Activated naive CD8-positive, alpha-beta T cell treated with anti-CD3 and anti-CD28 coated beads, Interleukin-2, amount 10 ng/mL, durations not matched to agents 7 days and 5 days (primary cell): ENCODE measurements at regions not wholly inside any gene's neighbourhood (a gene's known extent, or its start where the extent isn't known, plus 50 kb on each side); places are given as distances from the start of the nearest gene placed in this dataset.

Experiments used
- ATAC-seq: fragments of 150-1000 bp; cut with Tn5 transposase; one replicate; pipeline ENCODE4 v1.10.0; 2021; ENCODE audit warnings: low read depth, moderate library complexity
- POLR2A ChIA-PET: fragments of 350-600 bp; sonication (Branson Sonifier 250); formaldehyde crosslinking; loops from one replicate; lab custom pipeline; 2021; ENCODE audit warnings: antibody characterized with exemption; lab: Charles Lee
- DNase-seq: peaks from one replicate; pipeline ENCODE4 v3.0.0; 2021
- H3K27ac Mint-ChIP-seq: one replicate; pipeline ENCODE4 v1.8.0; 2022; ENCODE audit warnings: mild to moderate bottlenecking, mixed read lengths
- H3K27me3 Mint-ChIP-seq: one replicate; pipeline ENCODE4 v1.8.0; 2022; ENCODE audit warnings: mild to moderate bottlenecking, moderate library complexity, mixed read lengths
- H3K36me3 Mint-ChIP-seq: one replicate; pipeline ENCODE4 v1.8.0; 2021; ENCODE audit warnings: mild to moderate bottlenecking, mixed read lengths
- H3K4me1 Mint-ChIP-seq: one replicate; pipeline ENCODE4 v1.8.0; 2021; ENCODE audit warnings: mixed read lengths
- H3K4me3 Mint-ChIP-seq: one replicate; pipeline ENCODE4 v1.8.0; 2022; ENCODE audit warnings: mild to moderate bottlenecking, moderate library complexity, mixed read lengths
- H3K9me3 Mint-ChIP-seq: one replicate; pipeline ENCODE4 v1.8.0; 2021; ENCODE audit warnings: mixed read lengths

DNA sequence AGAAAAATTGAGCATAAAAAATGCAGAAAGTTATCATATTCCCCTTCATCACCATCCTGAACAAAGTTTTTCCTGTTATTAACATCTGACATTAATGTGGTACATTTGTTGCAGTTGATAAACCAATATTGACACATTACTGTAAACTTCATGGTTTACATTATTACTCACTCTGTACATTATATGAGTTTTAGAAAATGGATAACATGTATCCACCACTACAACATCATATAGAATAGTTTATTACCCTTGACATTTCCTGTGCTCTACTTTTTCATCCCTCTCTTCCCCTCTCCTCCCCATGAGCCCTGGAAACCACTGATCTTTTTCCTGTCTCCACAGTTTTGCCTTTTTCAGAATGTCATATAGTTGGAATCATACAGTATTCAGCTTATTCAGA, 618.6 kb upstream of the TMEFF2 start:
- ATAC-seq (no peak), DNase-seq (no peak)
- Mint-ChIP-seq H3K4me3 (no peak overlapping the region), H3K4me1 (no peaks in the 10 kb centered on the region), H3K36me3 (no peaks in the 10 kb centered on the region), H3K27me3 (no peaks in the 10 kb centered on the region), H3K9me3 (no peaks in the 10 kb centered on the region), H3K27ac (no peak overlapping the region)
- POLR2A ChIA-PET: no interaction called here

DNA sequence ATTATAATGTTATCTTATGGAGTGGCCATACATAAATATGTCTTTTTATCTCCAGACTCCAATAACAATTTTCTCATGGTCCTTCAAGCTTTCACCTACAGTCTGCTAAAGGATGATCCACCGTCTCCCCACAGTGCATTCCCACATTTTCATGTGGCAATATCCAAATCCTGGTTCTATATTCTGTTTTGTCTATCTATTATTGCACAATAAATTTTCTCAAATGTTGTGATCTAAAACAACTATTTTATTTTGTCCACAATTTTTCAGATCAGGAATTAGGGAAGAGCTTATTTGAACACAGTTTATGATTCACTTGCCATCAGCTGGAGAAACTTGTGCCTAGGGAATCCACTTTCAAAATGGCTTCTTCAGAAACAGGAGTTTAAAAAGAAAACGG, 614.4 kb upstream of the TMEFF2 start:
- H3K9me3 Mint-ChIP-seq: no peaks in the 10 kb centered on the region
- H3K36me3 Mint-ChIP-seq: no peaks in the 10 kb centered on the region
- no peak overlapping the region for H3K4me3 Mint-ChIP-seq
- POLR2A ChIA-PET: no interaction called here
- no peaks in the 10 kb centered on the region for H3K27me3 Mint-ChIP-seq
- ATAC-seq (no peak), DNase-seq (no peak)
- no peak overlapping the region for H3K27ac Mint-ChIP-seq
- no peaks in the 10 kb centered on the region for H3K4me1 Mint-ChIP-seq

DNA sequence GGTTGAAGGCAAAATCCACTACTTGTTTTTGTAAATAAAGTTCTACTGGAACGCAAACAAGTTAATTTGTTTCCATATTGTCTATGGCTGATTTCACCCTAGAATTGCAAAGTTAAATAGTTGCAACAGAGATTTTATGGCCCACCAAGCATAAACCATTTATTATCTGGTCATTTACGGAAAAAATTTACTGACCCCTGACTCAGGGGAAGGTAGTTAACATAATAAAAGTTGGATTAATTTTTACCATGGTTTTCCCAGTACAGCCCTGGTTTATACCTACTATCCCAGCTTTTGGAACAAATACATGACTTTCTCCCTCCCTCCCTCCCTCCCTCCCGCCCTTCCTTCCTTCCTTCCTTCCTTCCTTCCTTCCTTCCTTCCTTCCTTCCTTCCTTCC, 588.9 kb upstream of the TMEFF2 start:
- Mint-ChIP-seq H3K4me1 (no peaks in the 10 kb centered on the region), H3K27me3 (no peaks in the 10 kb centered on the region), H3K9me3 (no peaks in the 10 kb centered on the region), H3K27ac (no peak overlapping the region), H3K4me3 (no peak overlapping the region), H3K36me3 (no peaks in the 10 kb centered on the region)
- POLR2A ChIA-PET: no interaction called here
- ATAC-seq (no peak), DNase-seq (no peak)

DNA sequence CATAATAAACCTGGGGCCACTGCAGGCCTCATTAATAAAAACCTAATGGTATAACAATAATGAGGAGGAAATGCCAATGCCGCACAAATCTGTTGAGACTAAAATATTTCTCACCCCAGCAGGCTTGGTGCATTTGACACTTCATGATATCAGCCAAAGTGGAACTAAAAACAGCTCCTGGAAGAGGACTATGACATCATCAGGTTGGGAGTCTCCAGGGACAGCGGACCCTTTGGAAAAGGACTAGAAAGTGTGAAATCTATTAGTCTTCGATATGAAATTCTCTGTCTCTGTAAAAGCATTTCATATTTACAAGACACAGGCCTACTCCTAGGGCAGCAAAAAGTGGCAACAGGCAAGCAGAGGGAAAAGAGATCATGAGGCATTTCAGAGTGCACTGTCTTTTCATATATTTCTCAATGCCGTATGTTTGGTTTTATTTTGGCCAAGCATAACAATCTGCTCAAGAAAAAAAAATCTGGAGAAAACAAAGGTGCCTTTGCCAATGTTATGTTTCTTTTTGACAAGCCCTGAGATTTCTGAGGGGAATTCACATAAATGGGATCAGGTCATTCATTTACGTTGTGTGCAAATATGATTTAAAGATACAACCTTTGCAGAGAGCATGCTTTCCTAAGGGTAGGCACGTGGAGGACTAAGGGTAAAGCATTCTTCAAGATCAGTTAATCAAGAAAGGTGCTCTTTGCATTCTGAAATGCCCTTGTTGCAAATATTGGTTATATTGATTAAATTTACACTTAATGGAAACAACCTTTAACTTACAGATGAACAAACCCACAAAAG, 580.9 kb upstream of the TMEFF2 start:
- POLR2A ChIA-PET: no interaction called here
- H3K27me3 Mint-ChIP-seq: no peaks in the 10 kb centered on the region
- no peaks in the 10 kb centered on the region for H3K36me3 Mint-ChIP-seq
- no peaks in the 10 kb centered on the region for H3K4me1 Mint-ChIP-seq
- no peaks in the 10 kb centered on the region for H3K9me3 Mint-ChIP-seq
- no peak overlapping the region for H3K27ac Mint-ChIP-seq
- no peak for ATAC-seq
- DNase-seq: no peak
- H3K4me3 Mint-ChIP-seq: no peak overlapping the region

- Mint-ChIP-seq H3K4me3 (no peak overlapping the region), H3K36me3 (no peaks in the 10 kb centered on the region), H3K4me1 (no peaks in the 10 kb centered on the region), H3K27me3 (no peaks in the 10 kb centered on the region), H3K9me3 (no peaks in the 10 kb centered on the region), H3K27ac (no peak overlapping the region)
- POLR2A ChIA-PET: no interaction called here
- DNase-seq (no peak), ATAC-seq (no peak)
These were observed 580.3 kb upstream of the TMEFF2 start for GRCh38 chr2:192775011-192775410.

- no peaks in the 10 kb centered on the region for H3K36me3 Mint-ChIP-seq
- H3K4me3 Mint-ChIP-seq: no peak overlapping the region
- no peaks in the 10 kb centered on the region for H3K9me3 Mint-ChIP-seq
- no peak overlapping the region for H3K27ac Mint-ChIP-seq
- no peaks in the 10 kb centered on the region for H3K27me3 Mint-ChIP-seq
- DNase-seq (no peak), ATAC-seq (no peak)
- no peaks in the 10 kb centered on the region for H3K4me1 Mint-ChIP-seq
- POLR2A ChIA-PET: no interaction called here
These were observed 578.3 kb upstream of the TMEFF2 start for GRCh38 chr2:192773044-192773443.

- Mint-ChIP-seq H3K27ac (no peak overlapping the region), H3K27me3 (no peaks in the 10 kb centered on the region), H3K36me3 (no peaks in the 10 kb centered on the region), H3K9me3 (no peaks in the 10 kb centered on the region), H3K4me1 (no peaks in the 10 kb centered on the region), H3K4me3 (no peak overlapping the region)
- no peak for DNase-seq
- no peak for ATAC-seq
- POLR2A ChIA-PET: no interaction called here
These were observed 555.0 kb upstream of the TMEFF2 start for GRCh38 chr2:192749611-192750200.

DNA sequence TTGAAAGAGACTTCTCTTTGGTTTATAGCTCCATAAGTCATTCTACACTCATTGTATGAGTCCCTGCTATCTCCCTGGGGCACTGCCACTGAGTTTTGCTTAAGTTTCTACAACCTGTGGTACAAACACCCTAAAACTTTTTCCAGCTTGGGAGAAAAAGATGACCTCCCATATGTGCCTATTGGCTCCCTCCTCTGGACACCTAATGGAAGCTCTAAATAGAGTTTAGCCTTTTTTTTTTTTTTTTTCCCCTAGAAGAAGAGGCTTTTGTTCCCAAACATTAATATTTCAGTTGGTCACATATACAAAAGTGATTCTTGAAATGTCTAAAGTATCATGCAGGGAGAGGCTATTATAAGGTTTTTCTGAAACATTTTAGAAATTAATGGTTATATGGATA, 547.2 kb upstream of the TMEFF2 start:
- POLR2A ChIA-PET: no interaction called here
- Mint-ChIP-seq H3K4me3 (no peak overlapping the region), H3K9me3 (no peaks in the 10 kb centered on the region), H3K36me3 (no peaks in the 10 kb centered on the region), H3K27ac (no peak overlapping the region), H3K27me3 (no peaks in the 10 kb centered on the region), H3K4me1 (no peaks in the 10 kb centered on the region)
- ATAC-seq (no peak), DNase-seq (no peak)

DNA sequence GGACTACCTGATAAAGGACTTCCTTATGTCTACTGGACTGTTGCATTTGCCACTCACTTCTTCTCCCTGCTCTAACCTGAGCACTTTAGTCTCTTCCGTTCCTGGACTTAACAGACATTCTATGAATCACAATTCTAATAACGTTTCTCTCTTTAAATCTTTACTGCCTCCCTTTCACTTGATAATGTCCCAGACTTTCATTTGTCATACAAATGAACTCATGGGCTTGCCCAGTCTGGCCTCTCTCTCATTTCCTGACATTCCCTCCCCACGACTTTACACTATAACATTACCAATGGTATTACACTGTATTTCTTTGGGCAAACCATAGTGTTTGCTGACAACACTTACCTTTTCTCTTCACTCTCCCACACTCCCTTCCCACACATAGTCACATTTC, 540.7 kb upstream of the TMEFF2 start:
- H3K27me3 Mint-ChIP-seq: no peaks in the 10 kb centered on the region
- POLR2A ChIA-PET: no interaction called here
- no peaks in the 10 kb centered on the region for H3K4me1 Mint-ChIP-seq
- DNase-seq (no peak), ATAC-seq (no peak)
- H3K27ac Mint-ChIP-seq: no peak overlapping the region
- H3K9me3 Mint-ChIP-seq: no peaks in the 10 kb centered on the region
- no peaks in the 10 kb centered on the region for H3K36me3 Mint-ChIP-seq
- H3K4me3 Mint-ChIP-seq: no peak overlapping the region

DNA sequence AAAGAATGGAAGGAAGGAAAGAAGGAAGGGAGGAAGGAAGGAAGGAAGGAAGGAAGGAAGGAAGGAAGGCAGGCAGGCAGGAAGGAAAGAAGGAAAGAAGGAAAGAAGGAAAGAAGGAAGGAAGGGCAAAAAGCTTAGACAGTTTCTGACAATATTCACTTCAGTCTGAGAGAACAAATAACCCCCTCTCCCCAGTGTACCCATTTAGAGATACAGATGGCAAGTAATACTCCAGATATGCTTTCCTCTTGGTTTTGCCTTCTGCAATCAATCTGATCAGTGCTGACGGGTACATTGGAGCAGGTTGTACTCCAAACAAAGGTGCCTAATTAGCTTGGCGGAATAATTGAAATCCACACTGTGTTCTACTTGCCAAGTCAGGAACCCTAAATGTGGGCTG, 534.6 kb upstream of the TMEFF2 start:
- H3K4me1 Mint-ChIP-seq: no peaks in the 10 kb centered on the region
- no peak overlapping the region for H3K4me3 Mint-ChIP-seq
- H3K36me3 Mint-ChIP-seq: no peaks in the 10 kb centered on the region
- DNase-seq: no peak
- H3K27ac Mint-ChIP-seq: no peak overlapping the region
- H3K27me3 Mint-ChIP-seq: no peaks in the 10 kb centered on the region
- POLR2A ChIA-PET: no interaction called here
- H3K9me3 Mint-ChIP-seq: no peaks in the 10 kb centered on the region
- no peak for ATAC-seq

DNA sequence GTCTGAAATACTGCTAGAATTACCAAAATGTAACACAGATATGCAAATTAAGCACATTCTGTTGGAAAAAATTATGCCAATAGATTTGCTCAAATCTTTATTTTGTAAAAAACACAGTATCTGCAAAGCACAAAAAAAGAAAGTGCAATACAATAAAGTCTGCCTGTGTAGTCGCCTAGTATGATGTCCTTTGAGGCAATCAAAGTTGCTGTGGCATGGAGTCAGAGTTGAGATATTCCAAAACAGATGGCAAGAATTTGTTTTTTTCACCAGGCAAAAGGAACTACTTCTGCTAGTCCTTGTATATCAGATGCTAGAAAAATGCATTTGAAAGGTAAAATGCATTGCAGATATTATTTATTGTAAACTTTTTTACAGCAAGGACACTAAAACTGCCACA, 531.3 kb upstream of the TMEFF2 start:
- Mint-ChIP-seq H3K4me1 (no peaks in the 10 kb centered on the region), H3K4me3 (no peak overlapping the region), H3K9me3 (no peaks in the 10 kb centered on the region), H3K36me3 (no peaks in the 10 kb centered on the region), H3K27me3 (no peaks in the 10 kb centered on the region), H3K27ac (no peak overlapping the region)
- DNase-seq (no peak), ATAC-seq (no peak)
- POLR2A ChIA-PET: no interaction called here

DNA sequence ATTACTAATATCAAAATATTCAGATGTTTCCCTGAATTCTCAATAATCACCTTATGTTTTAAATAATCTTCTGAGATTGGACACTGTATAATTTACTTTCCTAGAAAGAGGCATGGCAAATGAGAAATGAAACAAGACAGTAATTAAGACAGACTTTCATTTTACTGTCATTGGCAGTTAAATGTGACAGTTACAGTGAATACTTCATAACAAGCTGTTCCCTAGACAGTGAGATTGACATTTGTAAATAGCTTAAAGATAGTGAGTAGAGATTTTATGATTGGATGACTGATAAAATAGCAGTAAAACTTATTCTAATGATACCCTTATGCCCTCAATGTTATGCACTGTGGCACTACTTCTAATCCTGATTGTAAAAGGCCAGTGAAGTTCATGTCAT, 524.9 kb upstream of the TMEFF2 start:
- ATAC-seq (no peak), DNase-seq (no peak)
- Mint-ChIP-seq H3K27ac (no peak overlapping the region), H3K9me3 (no peaks in the 10 kb centered on the region), H3K4me3 (no peak overlapping the region), H3K4me1 (no peaks in the 10 kb centered on the region), H3K36me3 (no peaks in the 10 kb centered on the region), H3K27me3 (no peaks in the 10 kb centered on the region)
- POLR2A ChIA-PET: no interaction called here

- POLR2A ChIA-PET: no interaction called here
- no peak overlapping the region for H3K4me3 Mint-ChIP-seq
- H3K27ac Mint-ChIP-seq: no peak overlapping the region
These were observed 523.6 kb upstream of the TMEFF2 start for GRCh38 chr2:192718340-192718739.

DNA sequence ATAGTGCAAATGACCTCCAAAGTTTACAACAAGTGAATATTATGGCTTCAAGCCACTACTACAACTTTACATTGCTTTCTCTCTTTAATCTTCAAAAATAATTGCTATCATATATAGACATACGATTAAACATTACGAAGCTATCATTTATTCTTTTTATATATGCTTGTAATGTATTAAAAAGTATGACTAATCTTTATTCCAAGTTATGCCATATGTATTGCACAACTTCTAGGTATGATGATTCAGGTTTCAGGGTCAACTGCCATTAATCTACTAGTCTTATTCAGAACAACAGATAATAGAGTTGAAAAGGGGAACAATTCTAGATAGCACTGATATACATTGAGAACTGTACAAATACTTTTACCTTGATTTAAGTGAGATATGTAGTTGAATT, 506.2 kb upstream of the TMEFF2 start:
- Mint-ChIP-seq H3K27ac (no peak overlapping the region), H3K9me3 (no peaks in the 10 kb centered on the region), H3K36me3 (no peaks in the 10 kb centered on the region), H3K27me3 (no peaks in the 10 kb centered on the region), H3K4me3 (no peak overlapping the region), H3K4me1 (no peaks in the 10 kb centered on the region)
- no peak for DNase-seq
- POLR2A ChIA-PET: no interaction called here
- no peak for ATAC-seq

More at GRCh38 chr2:192718340-192718739, 523.6 kb upstream of the TMEFF2 start:
- no peaks in the 10 kb centered on the region for H3K36me3 Mint-ChIP-seq
- no peaks in the 10 kb centered on the region for H3K4me1 Mint-ChIP-seq
- no peak for DNase-seq
- ATAC-seq: no peak
- H3K9me3 Mint-ChIP-seq: no peaks in the 10 kb centered on the region
- no peaks in the 10 kb centered on the region for H3K27me3 Mint-ChIP-seq
